Putamen (tissue), 1 donor: ENCODE measurements at regions not wholly inside any gene's neighbourhood (a gene's known extent, or its start where the extent isn't known, plus 50 kb on each side); places are given as distances from the start of the nearest gene placed in this dataset.
"Not testable (repeated sequence)": the region's sequence is repeated elsewhere in the genome, so short reads cannot be mapped to it uniquely, and the experiment has no call there.

Source experiments
- DNase-seq: peaks from one replicate; pipeline ENCODE4 v3.0.0-alpha.2; 2016; ENCODE audit warnings: low spot score

GRCh38 chr4:36601864-36602495 is 320.6 kb downstream of the DTHD1 start:
- no peak for DNase-seq

GRCh38 chr4:36609661-36610060 is 328.2 kb downstream of the DTHD1 start:
- no peak for DNase-seq

- no peak for DNase-seq
Measured at GRCh38 chr4:36610628-36611027, 329.2 kb downstream of the DTHD1 start.

- DNase-seq: not testable (repeated sequence)
Measured at GRCh38 chr4:36613142-36613541, 331.7 kb downstream of the DTHD1 start.

- DNase-seq: no peak
Measured at GRCh38 chr4:36614011-36614410, 332.6 kb downstream of the DTHD1 start.

DNA sequence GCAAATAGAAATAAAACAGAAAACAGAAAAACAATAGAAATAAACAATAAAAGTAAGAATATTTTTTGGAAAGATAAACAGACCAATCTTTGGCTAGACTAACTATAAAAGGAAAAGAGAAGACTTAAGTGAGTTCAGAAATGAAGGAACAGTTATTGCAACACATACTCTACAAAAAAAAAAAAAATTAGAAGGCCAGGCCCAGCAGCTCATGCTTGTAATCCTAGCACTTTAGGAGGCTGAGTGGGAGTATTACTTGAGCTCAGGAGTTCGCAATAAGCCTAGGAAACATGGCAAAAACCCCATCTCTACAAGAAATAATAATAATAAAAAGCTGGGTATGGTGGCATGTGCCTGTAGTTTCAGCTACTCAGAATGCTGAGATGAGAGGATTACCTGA is 336.7 kb downstream of the DTHD1 start:
- DNase-seq: no peak

DNA sequence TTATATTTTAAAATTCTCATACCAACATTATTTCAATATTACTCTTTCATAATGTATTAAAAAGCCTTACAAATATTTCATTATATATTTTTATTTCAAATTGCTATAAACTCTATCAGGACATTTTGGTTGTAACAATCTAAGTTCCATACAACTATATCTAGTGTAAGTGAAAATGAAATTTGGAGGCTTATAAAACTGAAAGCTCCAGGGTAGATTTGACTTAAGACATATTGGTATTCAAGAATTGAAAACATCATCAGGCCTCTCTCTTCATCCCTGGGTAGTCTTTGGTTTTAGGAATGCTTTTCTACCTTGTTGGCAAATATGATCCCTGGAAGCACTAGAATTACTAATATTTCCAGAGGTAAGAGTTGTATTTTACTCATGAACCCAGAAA is 342.6 kb downstream of the DTHD1 start:
- no peak for DNase-seq

DNA sequence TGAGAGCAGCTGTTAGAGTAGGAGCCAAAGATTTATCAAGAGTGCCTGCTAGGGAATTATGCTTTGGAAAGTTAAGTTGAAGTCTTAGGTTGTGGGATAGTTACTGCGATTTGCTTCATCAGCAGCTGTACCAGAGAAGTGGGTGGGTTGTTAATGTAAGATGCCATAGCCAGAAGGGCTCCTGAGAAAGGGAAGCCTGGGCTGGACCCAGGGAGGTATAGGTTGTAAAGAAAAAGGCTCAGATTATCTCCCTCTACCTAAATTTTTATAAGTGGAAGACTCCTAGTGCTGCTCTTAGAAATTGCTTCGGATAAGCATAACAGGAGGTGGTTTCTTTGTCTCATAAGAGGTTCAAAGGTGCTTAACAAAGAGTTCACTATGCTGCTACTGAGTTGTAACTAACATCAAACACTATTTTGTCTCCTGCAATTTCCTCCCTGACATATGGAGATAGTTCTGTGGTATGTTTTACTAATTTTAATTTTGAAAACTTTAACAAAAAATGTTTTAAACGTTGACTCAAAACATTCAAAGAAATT is 356.9 kb downstream of the DTHD1 start:
- no peak for DNase-seq

GRCh38 chr4:36640876-36641275 is 359.5 kb downstream of the DTHD1 start:
- DNase-seq: no peak

DNA sequence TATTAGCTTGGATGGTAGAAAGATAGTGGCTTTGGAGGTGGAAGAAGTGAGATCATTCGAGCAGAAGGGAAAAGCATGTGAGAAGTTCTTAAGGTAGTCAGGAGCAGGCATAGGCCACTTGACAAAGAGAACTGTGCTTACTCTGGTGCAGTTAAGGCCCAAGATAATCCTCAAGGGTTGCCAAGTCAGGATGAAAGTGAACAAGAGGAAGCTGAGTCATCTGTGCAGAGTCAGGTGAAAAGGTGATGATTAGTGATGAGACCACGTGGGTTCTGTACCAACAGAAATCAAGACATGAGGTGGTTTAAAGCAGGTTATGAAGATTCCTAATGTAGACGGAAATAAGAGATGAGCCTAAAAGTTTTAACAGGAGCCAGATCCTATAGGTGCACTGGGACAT is 369.8 kb downstream of the DTHD1 start:
- no peak for DNase-seq

GRCh38 chr4:36652857-36653256 is 371.4 kb downstream of the DTHD1 start:
- DNase-seq: no peak

- DNase-seq: no peak
Measured at GRCh38 chr4:36665985-36666527, 384.6 kb downstream of the DTHD1 start.

DNA sequence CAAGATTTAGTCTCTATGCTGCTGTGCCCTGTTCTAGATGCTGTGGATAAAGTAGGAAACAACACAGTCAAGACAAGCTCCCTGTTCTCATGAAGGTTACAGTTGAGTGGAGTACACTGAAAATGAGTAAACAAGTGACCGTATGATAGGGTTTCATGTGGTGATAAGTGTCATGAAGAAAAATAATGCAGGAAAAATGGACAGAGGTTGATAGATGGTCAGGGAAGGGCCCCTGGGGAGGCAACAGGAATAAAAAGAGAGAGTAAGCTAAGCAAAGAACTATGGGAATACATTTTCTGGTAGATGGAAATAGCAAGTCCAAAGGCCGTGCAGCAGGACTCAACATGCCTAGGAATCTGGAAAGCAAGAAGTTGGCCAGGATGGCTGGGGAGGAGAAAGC is 394.0 kb downstream of the DTHD1 start:
- DNase-seq: no peak

DNA sequence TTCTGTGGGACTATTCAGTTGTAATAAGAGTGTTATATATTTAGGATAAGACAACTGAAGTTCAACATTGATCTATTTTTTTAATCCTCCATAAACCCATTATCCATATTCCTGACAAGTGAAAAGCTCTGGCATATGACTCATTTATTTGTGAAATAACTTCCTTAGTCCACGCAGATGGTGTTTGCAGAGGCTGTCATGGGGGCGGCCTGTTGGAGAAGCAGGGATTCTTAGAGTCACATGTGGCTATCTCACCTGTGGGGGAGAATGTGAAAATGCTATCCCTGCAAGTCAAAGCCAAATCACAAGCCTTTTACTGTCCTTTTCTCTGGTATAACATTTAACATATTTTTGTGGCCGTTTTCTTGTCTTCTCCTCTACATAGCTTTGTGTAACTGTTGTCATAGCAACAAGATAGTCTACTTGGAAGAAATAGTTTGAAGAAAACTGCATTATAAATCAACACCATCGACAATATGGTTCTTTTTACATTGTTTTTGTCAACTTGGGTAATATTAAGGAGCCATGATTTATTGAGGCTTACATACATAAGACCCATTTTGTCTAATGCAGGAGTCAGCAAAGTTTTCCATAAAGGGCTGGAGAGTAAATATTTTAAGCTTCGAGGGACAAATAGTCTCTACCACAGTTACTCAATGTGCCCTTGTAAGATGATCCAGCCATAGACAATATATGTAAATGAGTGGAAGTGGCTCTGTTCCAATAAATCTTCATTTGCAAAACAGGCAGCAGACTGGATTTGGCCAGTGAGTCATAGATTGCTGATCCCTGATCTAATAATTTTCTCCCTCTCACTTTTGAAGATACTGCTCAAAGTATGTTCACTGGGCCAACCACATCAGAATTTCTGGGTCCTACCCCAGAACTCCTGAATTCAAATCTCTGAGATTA is 395.0 kb downstream of the DTHD1 start:
- DNase-seq: no peak

DNA sequence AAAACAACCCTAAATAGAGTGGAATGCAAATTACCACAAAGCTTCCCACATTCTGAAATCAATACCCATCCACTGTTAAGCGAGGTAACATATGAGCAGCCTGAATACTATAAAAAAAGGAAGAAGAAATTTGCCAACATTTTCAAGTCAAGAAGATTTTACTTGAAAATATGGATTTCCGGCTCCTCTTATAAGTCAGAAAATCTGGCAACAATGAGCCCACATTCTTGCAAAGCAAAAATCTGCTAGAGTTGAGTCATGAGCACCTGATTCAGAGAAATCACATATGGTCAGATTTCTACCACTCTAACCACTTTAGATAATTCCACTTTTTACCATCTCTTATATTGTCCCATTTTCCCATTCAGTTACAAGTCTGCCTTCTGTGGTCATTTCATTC is 395.7 kb downstream of the DTHD1 start:
- no peak for DNase-seq

DNA sequence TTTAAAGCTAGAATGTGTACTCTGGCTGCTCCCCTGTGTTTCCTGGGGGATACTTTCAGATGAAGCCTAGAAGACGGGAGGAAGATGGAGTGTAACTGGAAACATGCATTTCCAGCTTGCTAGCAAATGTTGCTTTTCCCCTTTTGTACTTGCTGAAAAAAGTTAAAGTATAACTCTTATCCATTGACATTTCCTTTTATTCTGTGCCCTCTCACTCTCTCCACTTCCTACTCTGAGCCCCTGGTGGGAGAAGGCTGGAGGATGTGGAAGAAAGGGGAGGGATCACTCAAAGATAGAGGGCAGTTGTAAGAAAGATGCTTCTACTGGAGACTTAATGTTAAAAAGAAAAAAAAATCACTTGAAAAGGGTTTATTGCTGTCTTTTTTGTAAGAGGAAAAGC is 396.5 kb downstream of the DTHD1 start:
- DNase-seq: no peak

- no peak for DNase-seq
Measured at GRCh38 chr4:36687681-36688080, 406.3 kb downstream of the DTHD1 start.

- no peak for DNase-seq
Measured at GRCh38 chr4:36692586-36692985, 411.2 kb downstream of the DTHD1 start.

GRCh38 chr4:36702245-36702644 is 420.8 kb downstream of the DTHD1 start:
- DNase-seq: no peak

- no peak for DNase-seq
Measured at GRCh38 chr4:36704289-36704688, 422.9 kb downstream of the DTHD1 start.

- DNase-seq: no peak
Measured at GRCh38 chr4:36709991-36710390, 428.6 kb downstream of the DTHD1 start.

DNA sequence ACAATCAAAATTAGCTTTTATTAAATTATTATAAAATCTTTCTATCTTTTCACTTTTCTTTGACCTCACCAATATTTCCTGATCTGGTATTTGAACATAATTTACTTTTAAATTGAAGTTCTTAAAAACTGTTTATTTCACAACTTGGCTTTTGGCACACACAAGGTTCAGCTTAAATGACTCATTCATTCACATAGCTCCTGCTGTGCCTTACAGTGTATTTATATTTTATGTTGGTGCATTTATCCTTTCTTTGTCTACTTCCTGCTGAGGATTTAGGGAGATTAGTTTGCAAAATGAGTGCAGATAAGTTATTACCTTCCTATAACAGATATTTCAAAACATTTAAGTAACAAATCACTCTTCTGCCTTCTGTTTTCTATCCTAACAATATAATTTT is 430.6 kb downstream of the DTHD1 start:
- no peak for DNase-seq

DNA sequence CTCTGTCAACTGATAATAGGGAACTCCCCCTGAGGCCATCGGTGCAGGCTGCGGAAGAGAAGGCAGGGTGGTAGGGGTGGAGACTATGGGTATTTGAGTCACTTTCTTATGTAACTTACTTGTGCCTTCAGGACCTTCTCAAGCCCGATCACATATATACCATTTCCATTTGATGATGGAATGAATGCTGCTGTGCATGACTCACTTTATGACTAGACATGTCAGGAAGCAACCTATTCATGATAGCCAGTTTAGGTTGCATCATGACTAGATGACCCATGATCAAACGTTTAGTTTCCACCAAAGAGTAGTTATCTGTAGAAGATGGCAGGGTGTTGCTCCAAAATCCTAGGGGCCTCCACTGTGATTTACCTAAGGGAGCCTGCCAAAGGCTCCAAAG is 435.5 kb downstream of the DTHD1 start:
- no peak for DNase-seq
